Adrenal gland (tissue), 9 donors: ENCODE measurements at regions not wholly inside any gene's neighbourhood (a gene's known extent, or its start where the extent isn't known, plus 50 kb on each side); places are given as distances from the start of the nearest gene placed in this dataset.

Source experiments
- DNase-seq, 7 donors: peaks; one replicate each; pipeline ENCODE4 v3.0.0-alpha.2; 2019 to 2020
- H3K27ac ChIP-seq, 5 donors: fragments of 200-600 bp; sonication (generic) in 4 of 5; 1 replicate in 3 of 5; 2 replicates in 2 of 5; pipeline versions ENCODE4 v1.5.1 to v1.8.0; 2016 to 2020; ENCODE audit warnings: mild to moderate bottlenecking in 1 of 5
- H3K27me3 ChIP-seq: fragments of 200-600 bp; 2 replicates; pipeline ENCODE4 v1.8.0; 2021
- H3K36me3 ChIP-seq, 2 donors: fragments of 200-600 bp; replicated peaks in 1 of 2; 1 replicate in 1 of 2; 2 replicates in 1 of 2; pipeline versions ENCODE4 v1.5.1 to v1.8.0; 2018 to 2022
- H3K4me1 ChIP-seq, 2 donors: fragments of 200-600 bp; replicated peaks in 1 of 2; 1 replicate in 1 of 2; 2 replicates in 1 of 2; pipeline versions ENCODE4 v1.5.1 to v1.8.0; 2018 to 2021
- H3K4me3 ChIP-seq, 4 donors: fragments of 200-600 bp; sonication (generic) in 3 of 4; one replicate each; pipeline ENCODE4 v1.5.1; 2016 to 2018
- H3K9me3 ChIP-seq, 3 donors: fragments of 200-600 bp; sonication (generic) in 1 of 3; replicated peaks in 1 of 3; 1 replicate in 2 of 3; 2 replicates in 1 of 3; pipeline versions ENCODE4 v1.5.1 to v1.8.0; 2016 to 2021
- POLR2A ChIP-seq, 2 donors: fragments of 450-650 bp; IDR thresholded peaks; one replicate each; pipeline ENCODE4 v1.6.1; 2017; ENCODE audit warnings: antibody characterized with exemption in 2 of 2, mild to moderate bottlenecking in 2 of 2, moderate library complexity in 1 of 2
- WGBS, 4 donors: extraction: QIAGEN DNeasy Blood & Tissue Kit in 2 of 4; methylation state at CpG; one replicate each; pipeline versions ENCODE4 v1.1.5 to v1.1.7; 2013 to 2017; 5-methylcytosine and 5-hydroxymethylcytosine counted together
- intact Hi-C, 2 donors: fragments of 100-400 bp; cut with DNase I; formaldehyde crosslinking; loops; one replicate each; pipeline versions ENCODE4 v1.14.1 to v1.15.0; 2022 to 2023
- TF ChIP-seq, protein P1 (sequence below), 6 experiments: fragments of 450-650 bp in 4 of 6; fragments of 200-600 bp in 2 of 6; sonication (generic) in 1 of 6; IDR thresholded peaks; 1 replicate in 5 of 6; 2 replicates in 1 of 6; pipeline versions ENCODE4 v1.5.1 to v1.8.0; 2016 to 2021; ENCODE audit warnings: antibody characterized with exemption in 6 of 6, mild to moderate bottlenecking in 2 of 6, moderate library complexity in 1 of 6
- donor health status: healthy with polysubstance abuse.
- donor health status: Bipolar disorder and iron deficiency.
- donor health status: DM: yes; HTN: yes; CAD: no.
- donor health status: DM: no; HTN: no; CAD: no.
- donor health status: DM: no; HTN: no; CAD: no.

DNA sequence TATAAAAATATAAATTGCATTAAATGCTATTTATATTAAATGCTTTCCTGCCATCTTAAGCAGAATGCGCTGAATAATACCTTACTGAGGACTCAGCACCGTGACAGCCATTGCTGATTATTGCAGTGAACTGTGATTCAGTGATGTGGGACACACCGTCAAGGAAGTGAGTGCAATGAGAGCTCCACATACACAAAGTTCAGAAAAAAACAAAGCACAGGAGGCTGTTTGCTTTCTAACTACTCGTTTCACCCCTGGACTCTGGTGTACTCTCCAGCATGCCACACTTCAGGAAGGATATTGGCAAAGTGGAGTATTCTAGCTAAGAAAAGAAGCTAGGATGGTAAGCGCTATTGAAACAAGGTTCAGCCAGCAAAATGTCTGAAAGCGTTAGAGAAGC, 57.4 kb upstream of the CXADR start:
- DNase-seq = no peak
- intact Hi-C loops = no loop called here
- no peak overlapping the region for H3K27ac ChIP-seq
- TF ChIP-seq, protein P1, sequence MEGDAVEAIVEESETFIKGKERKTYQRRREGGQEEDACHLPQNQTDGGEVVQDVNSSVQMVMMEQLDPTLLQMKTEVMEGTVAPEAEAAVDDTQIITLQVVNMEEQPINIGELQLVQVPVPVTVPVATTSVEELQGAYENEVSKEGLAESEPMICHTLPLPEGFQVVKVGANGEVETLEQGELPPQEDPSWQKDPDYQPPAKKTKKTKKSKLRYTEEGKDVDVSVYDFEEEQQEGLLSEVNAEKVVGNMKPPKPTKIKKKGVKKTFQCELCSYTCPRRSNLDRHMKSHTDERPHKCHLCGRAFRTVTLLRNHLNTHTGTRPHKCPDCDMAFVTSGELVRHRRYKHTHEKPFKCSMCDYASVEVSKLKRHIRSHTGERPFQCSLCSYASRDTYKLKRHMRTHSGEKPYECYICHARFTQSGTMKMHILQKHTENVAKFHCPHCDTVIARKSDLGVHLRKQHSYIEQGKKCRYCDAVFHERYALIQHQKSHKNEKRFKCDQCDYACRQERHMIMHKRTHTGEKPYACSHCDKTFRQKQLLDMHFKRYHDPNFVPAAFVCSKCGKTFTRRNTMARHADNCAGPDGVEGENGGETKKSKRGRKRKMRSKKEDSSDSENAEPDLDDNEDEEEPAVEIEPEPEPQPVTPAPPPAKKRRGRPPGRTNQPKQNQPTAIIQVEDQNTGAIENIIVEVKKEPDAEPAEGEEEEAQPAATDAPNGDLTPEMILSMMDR (IDR thresholded peaks at IDR 0.05) = no peak
- no peak for TF ChIP-seq POLR2A (IDR thresholded peaks at IDR 0.05)
- 77 to 86% (median 82%) methylated on average over 6 of the region's 6 CpGs for WGBS, 4 donors
- no peaks in the 10 kb centered on the region for H3K36me3 ChIP-seq
- no peaks in the 10 kb centered on the region for H3K27me3 ChIP-seq
- no peaks in the 10 kb centered on the region for H3K9me3 ChIP-seq
- H3K4me1 ChIP-seq = peaks cover 0 to 5% of the 10 kb centered on the region in 2 donors
- no peak overlapping the region for H3K4me3 ChIP-seq

DNA sequence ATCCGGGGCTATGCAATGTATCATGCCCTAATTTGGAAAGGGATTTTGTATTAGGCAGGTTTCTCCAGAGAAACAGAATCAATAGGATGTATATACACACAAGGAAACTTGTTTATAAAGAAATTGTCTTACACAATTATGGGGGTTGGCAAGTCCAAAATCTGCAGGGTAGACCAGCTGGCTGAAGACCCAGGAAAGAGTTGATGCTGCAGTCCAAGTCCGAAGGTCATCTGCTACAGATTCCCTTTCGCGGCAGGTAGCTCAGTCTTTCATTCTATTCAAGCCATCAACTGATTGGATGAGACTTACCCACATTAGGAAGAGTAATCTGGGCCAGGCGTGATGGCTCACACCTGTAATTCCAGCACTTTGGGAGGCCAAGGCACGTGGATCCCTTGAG, 54.6 kb upstream of the CXADR start:
- H3K4me3 ChIP-seq = no peak overlapping the region
- DNase-seq = no peak
- 69 to 76% (median 72%) methylated on average over 6 of the region's 6 CpGs for WGBS, 4 donors
- intact Hi-C loops = no loop called here
- no peaks in the 10 kb centered on the region for H3K9me3 ChIP-seq
- H3K36me3 ChIP-seq = no peaks in the 10 kb centered on the region
- TF ChIP-seq POLR2A (IDR thresholded peaks at IDR 0.05) = no peak
- TF ChIP-seq, protein P1 (IDR thresholded peaks at IDR 0.05) = no peak
- peaks cover 7 to 8% of the 10 kb centered on the region in 2 donors for H3K4me1 ChIP-seq
- no peaks in the 10 kb centered on the region for H3K27me3 ChIP-seq
- no peak overlapping the region for H3K27ac ChIP-seq

DNA sequence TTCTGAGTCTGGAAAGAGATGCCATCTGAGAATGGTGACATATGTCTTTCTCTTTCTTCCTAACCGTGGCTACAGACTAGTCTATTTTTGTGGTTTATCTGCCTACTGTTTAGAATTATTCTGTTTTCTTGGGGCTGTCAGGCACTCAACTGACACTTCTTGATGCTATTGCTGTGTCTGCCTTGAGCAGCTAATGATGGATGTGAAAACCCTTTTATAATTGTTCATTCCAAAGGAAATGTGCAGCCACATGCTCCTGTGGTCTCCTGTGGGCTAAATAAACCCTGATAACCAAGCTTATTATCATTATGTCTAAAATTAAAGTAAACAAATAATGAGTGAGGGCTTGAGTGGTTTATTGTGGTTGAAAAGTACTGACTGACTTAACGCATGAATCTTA, 52.7 kb upstream of the CXADR start:
- peaks cover 7 to 8% of the 10 kb centered on the region in 2 donors for H3K4me1 ChIP-seq
- H3K27me3 ChIP-seq = no peaks in the 10 kb centered on the region
- 65 to 80% (median 79%) methylated on average over 2 of the region's 2 CpGs for WGBS, 4 donors
- intact Hi-C loops = no loop called here
- no peaks in the 10 kb centered on the region for H3K36me3 ChIP-seq
- no peak overlapping the region for H3K4me3 ChIP-seq
- no peaks in the 10 kb centered on the region for H3K9me3 ChIP-seq
- DNase-seq = no peak
- no peak for TF ChIP-seq POLR2A (IDR thresholded peaks at IDR 0.05)
- TF ChIP-seq, protein P1 (IDR thresholded peaks at IDR 0.05) = no peak
- no peak overlapping the region for H3K27ac ChIP-seq

DNA sequence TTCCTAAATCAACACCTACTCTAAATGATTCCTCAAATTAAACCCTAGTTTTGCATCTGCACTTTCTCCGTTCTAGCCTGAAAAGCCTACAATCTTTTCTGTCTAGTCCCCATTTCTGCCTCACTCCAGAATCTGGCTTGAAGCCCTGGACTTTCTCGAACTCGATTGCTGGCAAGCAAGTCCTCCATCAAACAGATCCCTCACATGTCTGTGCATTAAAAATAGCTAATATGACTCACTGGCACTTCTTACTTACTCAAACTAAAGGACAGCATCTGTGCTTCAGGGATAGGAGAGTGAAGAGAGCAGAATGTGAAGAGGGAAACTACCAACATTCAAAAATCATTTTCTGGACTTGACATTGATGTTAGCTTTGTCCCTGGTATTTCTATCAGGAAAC, 51.8 kb upstream of the CXADR start:
- no peak overlapping the region for H3K4me3 ChIP-seq
- TF ChIP-seq, protein P1 (IDR thresholded peaks at IDR 0.05) = no peak
- peak in 1 of 2 donors; percentile 12 for TF ChIP-seq POLR2A (IDR thresholded peaks at IDR 0.05)
- H3K27me3 ChIP-seq = no peaks in the 10 kb centered on the region
- no peaks in the 10 kb centered on the region for H3K9me3 ChIP-seq
- WGBS, 4 donors = 20 to 27% (median 25%) methylated on average over 3 of the region's 3 CpGs
- H3K36me3 ChIP-seq = no peaks in the 10 kb centered on the region
- intact Hi-C loops = no loop called here
- H3K27ac ChIP-seq = peak overlapping the region in 3 of 5 donors; percentile 30 to 74 (median 39)
- peak; percentile 64 to 79 (median 75) for DNase-seq
- peaks cover 7 to 8% of the 10 kb centered on the region in 2 donors for H3K4me1 ChIP-seq
